ENCODE measurements at regions not wholly inside any gene's neighbourhood (a gene's known extent, or its start where the extent isn't known, plus 50 kb on each side); places are given as distances from the start of the nearest gene placed in this dataset.

DNA sequence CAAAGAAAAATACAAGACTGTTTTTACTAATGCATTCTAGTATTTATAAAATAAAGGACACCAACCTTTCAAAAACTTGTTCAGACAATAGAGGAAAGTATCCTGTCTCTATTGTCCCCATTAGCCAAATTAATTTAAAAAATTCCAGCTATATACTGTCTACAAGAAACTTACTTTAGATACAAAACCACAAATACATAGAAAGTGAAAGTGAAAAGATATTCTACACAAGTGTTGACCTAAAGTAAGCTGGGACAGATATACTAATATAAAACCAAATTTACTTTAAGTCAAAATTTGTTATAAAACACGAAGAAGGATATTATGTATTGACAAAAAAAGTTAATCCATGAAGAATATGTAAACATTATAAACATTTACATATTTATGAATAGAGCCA is 893.3 kb upstream of the TMEFF2 start:
- Histone ChIP-seq H3K27me3 (ENCODE audit: control insufficient read depth in 2 of 2, insufficient read depth in 2 of 2, low read length in 2 of 2) (no peaks in the 10 kb centered on the region), H3K36me3 (ENCODE audit: control insufficient read depth in 2 of 2, extremely low read depth in 1 of 2, insufficient read depth in 2 of 2, low read length in 2 of 2) (no peaks in the 10 kb centered on the region), H3K9me3 (replicated peaks; ENCODE audit: control insufficient read depth, insufficient read depth, low read length) (no peaks in the 10 kb centered on the region), H3K4me2 (ENCODE audit: insufficient read depth, low read length) (no peak overlapping the region), H4K20me1 (replicated peaks; ENCODE audit: control insufficient read depth, extremely low read depth, insufficient read depth, low read length) (no peaks in the 10 kb centered on the region), H3K9me1 (replicated peaks; ENCODE audit: control insufficient read depth, extremely low read depth, insufficient read depth, low read length) (no peaks in the 10 kb centered on the region), H2AFZ (ENCODE audit: low read depth, low read length) (no peak overlapping the region), H3K9ac (replicated peaks; ENCODE audit: extremely low read depth, insufficient read depth, low read length) (no peak overlapping the region), H3K27ac (ENCODE audit: insufficient read depth, low read depth, low read length) (no peak overlapping the region), H3K79me2 (ENCODE audit: control insufficient read depth, insufficient read depth, low read length) (no peaks in the 10 kb centered on the region), H3K4me3 (replicated peaks in 1 of 3; ENCODE audit: insufficient read depth in 1 of 3, low read depth in 1 of 3, low read length in 3 of 3) (no peak overlapping the region), H3K4me1 (ENCODE audit: control insufficient read depth, extremely low read depth, insufficient read depth, low read length) (no peaks in the 10 kb centered on the region)
- intact Hi-C loops (cut with micrococcal nuclease) (no loop called here), dilution Hi-C loops (cut with MboI; ENCODE audit: extremely low pct_ligation_motif_present, low sequenced_read_pairs) (no loop called here)
- DNase-seq (ENCODE audit: low read depth, low spot score) (no peak), FAIRE-seq (no peak)
- BruUV-seq (replicated peaks), result no TSS peak
- TF ChIP-seq, protein P1, sequence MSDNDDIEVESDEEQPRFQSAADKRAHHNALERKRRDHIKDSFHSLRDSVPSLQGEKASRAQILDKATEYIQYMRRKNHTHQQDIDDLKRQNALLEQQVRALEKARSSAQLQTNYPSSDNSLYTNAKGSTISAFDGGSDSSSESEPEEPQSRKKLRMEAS (IDR thresholded peaks at IDR 0.05; ENCODE audit: insufficient read depth, insufficient read length), result no peak
- TF ChIP-seq POLR2AphosphoS5 (IDR thresholded peaks at IDR 0.05; ENCODE audit: insufficient read depth, low read depth, low read length) (no peak), EZH2 (IDR thresholded peaks at IDR 0.05; ENCODE audit: borderline replicate concordance, low read depth, low read length, severe bottlenecking) (no peak), MYC (IDR thresholded peaks at IDR 0.05; ENCODE audit: low read depth, low read length) (no peak), JUN (IDR thresholded peaks at IDR 0.05; ENCODE audit: borderline replicate concordance, insufficient read depth, insufficient read length, low read depth) (no peak), GATA2 (IDR thresholded peaks at IDR 0.05; ENCODE audit: insufficient read depth, insufficient read length, low read depth, low read length) (no peak), FOS (IDR thresholded peaks at IDR 0.05; ENCODE audit: borderline replicate concordance, insufficient read depth, low read length) (no peak), POLR2A (IDR thresholded peaks at IDR 0.05; ENCODE audit: low read depth, low read length) (no peak)
- TF ChIP-seq, protein P2, sequence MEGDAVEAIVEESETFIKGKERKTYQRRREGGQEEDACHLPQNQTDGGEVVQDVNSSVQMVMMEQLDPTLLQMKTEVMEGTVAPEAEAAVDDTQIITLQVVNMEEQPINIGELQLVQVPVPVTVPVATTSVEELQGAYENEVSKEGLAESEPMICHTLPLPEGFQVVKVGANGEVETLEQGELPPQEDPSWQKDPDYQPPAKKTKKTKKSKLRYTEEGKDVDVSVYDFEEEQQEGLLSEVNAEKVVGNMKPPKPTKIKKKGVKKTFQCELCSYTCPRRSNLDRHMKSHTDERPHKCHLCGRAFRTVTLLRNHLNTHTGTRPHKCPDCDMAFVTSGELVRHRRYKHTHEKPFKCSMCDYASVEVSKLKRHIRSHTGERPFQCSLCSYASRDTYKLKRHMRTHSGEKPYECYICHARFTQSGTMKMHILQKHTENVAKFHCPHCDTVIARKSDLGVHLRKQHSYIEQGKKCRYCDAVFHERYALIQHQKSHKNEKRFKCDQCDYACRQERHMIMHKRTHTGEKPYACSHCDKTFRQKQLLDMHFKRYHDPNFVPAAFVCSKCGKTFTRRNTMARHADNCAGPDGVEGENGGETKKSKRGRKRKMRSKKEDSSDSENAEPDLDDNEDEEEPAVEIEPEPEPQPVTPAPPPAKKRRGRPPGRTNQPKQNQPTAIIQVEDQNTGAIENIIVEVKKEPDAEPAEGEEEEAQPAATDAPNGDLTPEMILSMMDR (IDR thresholded peaks at IDR 0.05; ENCODE audit: extremely low read depth in 1 of 2, insufficient read depth in 1 of 2, low read depth in 1 of 2, low read length in 2 of 2), result no peak
- CTCF ChIA-PET, result no interaction called here
- POLR2A ChIA-PET, result no interaction called here

Data from endothelial cell of umbilical vein (primary cell).